DND-41 (cell line): ENCODE measurements at regions not wholly inside any gene's neighbourhood (a gene's known extent, or its start where the extent isn't known, plus 50 kb on each side); places are given as distances from the start of the nearest gene placed in this dataset.

Experiments
- ATAC-seq: fragments of 200-7000 bp; cut with Tn5 transposase; 3 replicates; pipeline ENCODE4 v1.9.1; 2021; ENCODE audit warnings: low read depth; ENCODE audit not compliant: insufficient read depth
- DNase-seq: peaks from one replicate; pipeline ENCODE4 v3.0.0-alpha.2; 2020
- H2AFZ ChIP-seq: 2 replicates; pipeline ENCODE4 v1.6.0; 2012; ENCODE audit warnings: low read depth, low read length
- H3K27ac ChIP-seq: 2 replicates; pipeline ENCODE4 v1.5.1; 2012; ENCODE audit warnings: low read length, inconsistent platforms
- H3K27me3 ChIP-seq: fragments of 200-600 bp; sonication (generic); 2 replicates; pipeline ENCODE4 v1.6.0; 2012; ENCODE audit warnings: low read length, mild to moderate bottlenecking, inconsistent platforms; ENCODE audit not compliant: insufficient read depth, poor library complexity
- H3K36me3 ChIP-seq: 2 replicates; pipeline ENCODE4 v1.5.1; 2012; ENCODE audit warnings: low read length, inconsistent platforms; ENCODE audit not compliant: insufficient read depth
- H3K4me1 ChIP-seq: 2 replicates; pipeline ENCODE4 v1.5.1; 2012; ENCODE audit warnings: mild to moderate bottlenecking, low read length; ENCODE audit not compliant: insufficient read depth
- H3K4me2 ChIP-seq: 2 replicates; pipeline ENCODE4 v1.6.0; 2012; ENCODE audit warnings: mild to moderate bottlenecking, moderate library complexity, low read length, inconsistent platforms; ENCODE audit not compliant: insufficient read depth
- H3K4me3 ChIP-seq, 2 experiments: fragments of 200-600 bp in 1 of 2; shearing (Covaris generic) in 1 of 2; 2 replicates each; pipeline ENCODE4 v1.5.1; 2012 to 2016; ENCODE audit warnings: inconsistent platforms in 2 of 2, low read length in 2 of 2, mild to moderate bottlenecking in 2 of 2, low read depth in 1 of 2, moderate library complexity in 1 of 2
- H3K79me2 ChIP-seq: 2 replicates; pipeline ENCODE4 v1.6.0; 2012; ENCODE audit warnings: low read length, inconsistent platforms; ENCODE audit not compliant: insufficient read depth
- H3K9ac ChIP-seq: 2 replicates; pipeline ENCODE4 v1.6.0; 2012; ENCODE audit warnings: low read depth, mild to moderate bottlenecking, inconsistent platforms, low read length, moderate library complexity
- H3K9me3 ChIP-seq: 2 replicates; pipeline ENCODE4 v1.5.1; 2012; ENCODE audit warnings: low read length, moderate library complexity, mild to moderate bottlenecking, inconsistent platforms; ENCODE audit not compliant: insufficient read depth, severe bottlenecking
- H4K20me1 ChIP-seq: 2 replicates; pipeline ENCODE4 v1.6.0; 2012; ENCODE audit warnings: low read length; ENCODE audit not compliant: insufficient read depth
- EZH2 ChIP-seq: IDR thresholded peaks from 3 replicates; pipeline ENCODE4 v1.6.1; 2012; ENCODE audit warnings: borderline replicate concordance, low read depth, mild to moderate bottlenecking, moderate library complexity, low read length, inconsistent platforms; ENCODE audit not compliant: severe bottlenecking
- TF ChIP-seq, protein P1 (sequence below): IDR thresholded peaks from 2 replicates; pipeline ENCODE4 v1.5.1; 2012; ENCODE audit warnings: borderline replicate concordance, low read length, moderate library complexity, mild to moderate bottlenecking; ENCODE audit not compliant: poor library complexity, severe bottlenecking; ENCODE audit errors: extremely low read depth

DNA sequence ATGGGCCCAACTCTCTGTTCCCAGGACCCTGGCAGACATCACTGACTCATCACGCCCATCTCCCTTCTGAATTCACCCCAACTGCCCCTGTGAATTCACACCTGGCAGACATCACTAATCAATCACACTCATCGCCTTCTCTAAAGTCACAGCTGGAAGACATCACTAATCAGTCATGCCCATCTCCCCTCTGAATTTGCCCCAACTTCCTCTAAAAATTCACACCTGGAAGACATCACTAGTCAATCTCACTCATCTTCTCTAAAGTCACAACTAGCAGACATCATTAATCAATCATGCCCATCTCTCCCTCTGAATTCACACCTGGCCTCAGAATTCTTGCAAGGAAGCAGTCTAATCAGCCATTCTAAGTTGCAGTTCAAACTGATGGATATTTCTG lies 111.1 kb downstream of the FOXA2 start:
- H3K36me3 ChIP-seq = no peaks in the 10 kb centered on the region
- no peak overlapping the region for H3K27ac ChIP-seq
- no peaks in the 10 kb centered on the region for H3K79me2 ChIP-seq
- H3K9ac ChIP-seq = no peak overlapping the region
- peaks cover 21% of the 10 kb centered on the region for H3K27me3 ChIP-seq
- no peak overlapping the region for H2AFZ ChIP-seq
- H3K9me3 ChIP-seq = no peaks in the 10 kb centered on the region
- no peaks in the 10 kb centered on the region for H3K4me1 ChIP-seq
- ATAC-seq (no peak), DNase-seq (no peak)
- no peaks in the 10 kb centered on the region for H4K20me1 ChIP-seq
- H3K4me2 ChIP-seq = no peak overlapping the region
- TF ChIP-seq, protein P1, sequence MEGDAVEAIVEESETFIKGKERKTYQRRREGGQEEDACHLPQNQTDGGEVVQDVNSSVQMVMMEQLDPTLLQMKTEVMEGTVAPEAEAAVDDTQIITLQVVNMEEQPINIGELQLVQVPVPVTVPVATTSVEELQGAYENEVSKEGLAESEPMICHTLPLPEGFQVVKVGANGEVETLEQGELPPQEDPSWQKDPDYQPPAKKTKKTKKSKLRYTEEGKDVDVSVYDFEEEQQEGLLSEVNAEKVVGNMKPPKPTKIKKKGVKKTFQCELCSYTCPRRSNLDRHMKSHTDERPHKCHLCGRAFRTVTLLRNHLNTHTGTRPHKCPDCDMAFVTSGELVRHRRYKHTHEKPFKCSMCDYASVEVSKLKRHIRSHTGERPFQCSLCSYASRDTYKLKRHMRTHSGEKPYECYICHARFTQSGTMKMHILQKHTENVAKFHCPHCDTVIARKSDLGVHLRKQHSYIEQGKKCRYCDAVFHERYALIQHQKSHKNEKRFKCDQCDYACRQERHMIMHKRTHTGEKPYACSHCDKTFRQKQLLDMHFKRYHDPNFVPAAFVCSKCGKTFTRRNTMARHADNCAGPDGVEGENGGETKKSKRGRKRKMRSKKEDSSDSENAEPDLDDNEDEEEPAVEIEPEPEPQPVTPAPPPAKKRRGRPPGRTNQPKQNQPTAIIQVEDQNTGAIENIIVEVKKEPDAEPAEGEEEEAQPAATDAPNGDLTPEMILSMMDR = no peak
- no peak for TF ChIP-seq EZH2
- H3K4me3 ChIP-seq = no peak overlapping the region

GRCh38 chr20:22472447-22473100 lies 111.8 kb downstream of the FOXA2 start:
- Histone ChIP-seq H3K9ac (no peak overlapping the region), H3K27me3 (peaks cover 21% of the 10 kb centered on the region), H3K9me3 (no peaks in the 10 kb centered on the region), H4K20me1 (no peaks in the 10 kb centered on the region), H3K79me2 (no peaks in the 10 kb centered on the region), H3K4me1 (no peaks in the 10 kb centered on the region), H3K36me3 (no peaks in the 10 kb centered on the region), H3K27ac (no peak overlapping the region), H3K4me2 (no peak overlapping the region), H2AFZ (no peak overlapping the region), H3K4me3 (no peak overlapping the region)
- DNase-seq (no peak), ATAC-seq (no peak)
- TF ChIP-seq, protein P1 = peak; percentile 24
- no peak for TF ChIP-seq EZH2

DNA sequence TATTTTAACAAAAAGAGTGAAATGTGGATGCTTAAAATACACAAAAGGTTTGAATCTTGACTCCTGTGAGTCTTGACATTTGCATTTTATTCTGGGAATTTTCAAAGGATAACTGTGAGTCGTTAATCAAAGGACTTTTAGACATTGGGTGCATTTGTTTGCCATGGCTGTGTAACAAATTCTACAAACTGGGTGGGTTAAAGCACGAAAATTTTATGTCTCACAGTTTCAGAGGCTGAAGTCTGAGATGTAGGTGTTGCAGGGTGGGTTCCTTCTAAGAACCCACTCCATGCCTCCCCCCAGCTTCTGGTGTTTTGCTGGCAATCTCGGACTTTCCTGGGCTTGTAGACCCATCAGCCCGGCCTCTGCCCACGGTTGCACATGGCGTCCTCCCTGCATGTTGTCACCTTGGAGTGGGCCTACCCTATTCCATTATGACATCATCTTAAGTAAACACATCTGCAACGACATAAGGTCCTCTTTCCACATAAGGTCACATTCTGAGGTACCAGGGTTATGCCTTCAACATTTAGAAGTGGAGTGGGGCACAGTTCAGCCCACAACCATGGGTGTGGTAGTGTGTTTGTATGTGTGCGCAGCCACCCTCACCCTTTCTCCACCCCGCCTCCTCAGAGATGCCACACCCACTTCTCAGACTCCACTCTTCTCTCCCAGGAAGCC lies 113.1 kb downstream of the FOXA2 start:
- no peaks in the 10 kb centered on the region for H3K36me3 ChIP-seq
- no peaks in the 10 kb centered on the region for H3K79me2 ChIP-seq
- no peak overlapping the region for H3K4me3 ChIP-seq
- DNase-seq (no peak), ATAC-seq (no peak)
- peaks cover 33% of the 10 kb centered on the region for H3K27me3 ChIP-seq
- H3K9me3 ChIP-seq = no peaks in the 10 kb centered on the region
- no peak overlapping the region for H3K9ac ChIP-seq
- no peak overlapping the region for H2AFZ ChIP-seq
- no peak for TF ChIP-seq EZH2
- TF ChIP-seq, protein P1 = no peak
- H3K4me2 ChIP-seq = no peak overlapping the region
- no peaks in the 10 kb centered on the region for H4K20me1 ChIP-seq
- H3K4me1 ChIP-seq = no peaks in the 10 kb centered on the region
- H3K27ac ChIP-seq = no peak overlapping the region
